ENCODE measurements at regions not wholly inside any gene's neighbourhood (a gene's known extent, or its start where the extent isn't known, plus 50 kb on each side); places are given as distances from the start of the nearest gene placed in this dataset.

- DNase-seq: no peak
Measured at GRCh38 chr3:69567023-69567709, 172.1 kb upstream of the MITF start.

- no peak for DNase-seq
Measured at GRCh38 chr3:69566275-69566674, 173.0 kb upstream of the MITF start.

DNA sequence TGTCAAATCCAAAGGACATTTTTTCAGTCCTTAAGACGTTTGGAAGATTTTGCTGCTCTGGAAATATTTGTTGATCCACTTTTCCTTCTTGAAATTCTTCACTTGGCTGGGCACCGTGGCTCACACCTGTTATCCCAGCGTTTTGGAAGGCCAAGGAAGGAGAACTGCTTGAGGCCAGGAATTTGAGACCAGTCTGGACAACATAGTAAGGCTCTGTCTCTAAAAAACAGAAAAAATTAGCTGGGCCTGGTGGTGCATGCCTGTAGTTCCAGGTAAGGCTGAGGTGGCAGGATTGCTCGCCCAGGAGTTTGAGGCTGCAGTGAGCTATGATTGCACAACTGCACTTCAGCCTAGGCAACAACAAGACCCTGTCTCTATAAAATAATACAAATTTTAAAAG, 173.9 kb upstream of the MITF start:
- no peak for DNase-seq

DNA sequence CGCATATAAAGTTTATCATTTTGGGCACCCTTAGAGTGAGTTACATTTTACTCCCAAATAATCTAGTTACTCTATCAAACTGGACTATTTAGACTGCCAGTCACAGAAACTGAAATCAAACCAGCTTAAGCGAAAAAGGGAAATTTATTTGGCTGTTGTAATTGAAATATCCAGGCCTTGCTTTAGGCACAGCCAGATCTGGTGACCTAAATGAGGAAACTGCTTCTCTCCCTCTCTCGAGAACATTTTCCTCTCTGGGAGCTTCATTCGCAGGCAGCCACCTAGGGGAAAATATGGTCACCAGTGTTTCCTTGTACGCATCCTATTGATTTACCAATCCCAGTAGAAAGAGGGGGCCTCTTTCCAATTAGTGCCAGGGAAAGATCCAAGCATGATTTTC, 175.3 kb upstream of the MITF start:
- DNase-seq: no peak

DNA sequence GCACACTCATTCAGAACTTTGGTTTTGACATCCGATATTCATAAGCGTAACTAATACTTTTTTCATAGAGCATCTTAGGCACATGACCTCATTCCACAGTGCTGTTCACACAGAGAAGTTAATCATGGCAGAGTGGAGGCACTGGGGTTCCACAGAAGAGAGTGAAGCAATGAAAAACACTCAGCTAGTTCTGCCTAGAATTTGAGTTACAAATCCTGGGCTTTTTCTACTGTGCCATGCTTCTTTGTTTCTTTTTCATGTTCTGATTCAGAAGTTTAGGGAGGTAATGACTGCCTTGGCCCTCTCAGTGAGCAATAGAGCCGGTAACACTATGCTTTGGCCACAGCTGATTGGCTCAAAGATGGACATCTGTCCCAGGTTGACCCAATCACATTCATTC, 176.1 kb upstream of the MITF start:
- no peak for DNase-seq

GRCh38 chr3:69562020-69562419, 176.1 kb upstream of the FRMD4B start:
- no peak for DNase-seq

DNA sequence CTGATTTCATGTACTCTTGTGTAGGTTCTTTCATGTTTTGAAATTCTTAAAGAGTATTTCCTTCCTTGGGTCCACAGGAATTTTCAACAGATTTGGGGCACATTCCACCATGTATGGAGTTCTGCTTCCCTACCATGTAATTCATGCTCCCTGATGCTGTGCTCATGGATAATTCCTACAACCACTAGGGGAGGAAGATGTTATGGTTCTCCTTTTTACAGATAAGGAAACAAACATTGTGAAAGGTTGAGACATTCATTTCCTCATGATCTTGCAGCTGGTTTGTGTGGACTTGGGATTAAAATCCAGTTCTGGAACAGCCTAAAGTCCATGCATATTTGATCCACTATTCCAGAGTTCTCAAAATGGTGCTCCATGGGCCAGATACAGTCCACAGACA, 174.9 kb upstream of the FRMD4B start:
- DNase-seq: no peak

DNA sequence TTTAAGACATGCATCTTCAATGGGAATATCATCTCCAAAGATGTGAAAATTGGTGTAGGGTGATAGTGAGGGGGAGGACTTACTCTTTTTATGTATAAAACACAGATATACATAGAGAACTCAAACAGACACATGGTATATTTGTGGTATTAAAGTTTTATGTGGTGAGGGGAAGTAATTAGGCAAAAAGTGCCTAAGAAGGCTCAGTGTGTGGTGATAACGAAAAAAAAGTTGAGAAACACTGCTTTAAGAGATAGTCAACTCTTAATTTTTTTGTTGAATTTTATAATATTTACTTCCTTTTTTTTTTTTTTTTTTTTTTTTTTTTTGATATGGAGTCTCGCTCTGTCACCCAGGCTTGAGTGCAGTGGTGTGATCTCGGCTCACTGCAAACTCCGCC, 174.2 kb upstream of the FRMD4B start:
- no peak for DNase-seq

DNA sequence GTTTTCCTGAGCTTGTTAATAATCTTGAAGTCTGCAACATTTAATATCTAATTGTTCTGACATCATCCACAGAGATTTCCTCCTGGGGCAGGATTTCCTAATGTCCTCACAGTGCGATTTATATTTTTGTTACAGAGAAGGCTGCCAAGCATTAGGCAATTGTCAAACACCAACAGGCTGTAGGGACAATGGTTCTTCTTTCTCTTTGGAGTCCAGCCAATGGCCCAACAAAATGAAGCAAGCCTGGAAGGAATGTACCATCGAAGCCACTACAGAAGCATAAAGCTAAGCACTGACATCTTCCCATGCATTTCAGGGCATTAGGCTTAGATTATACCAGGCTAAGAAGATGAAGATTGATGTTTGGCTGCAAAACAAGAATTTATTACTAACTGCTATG, 173.0 kb upstream of the FRMD4B start:
- DNase-seq: no peak

GRCh38 chr3:69554576-69554975, 168.7 kb upstream of the FRMD4B start:
- no peak for DNase-seq

DNA sequence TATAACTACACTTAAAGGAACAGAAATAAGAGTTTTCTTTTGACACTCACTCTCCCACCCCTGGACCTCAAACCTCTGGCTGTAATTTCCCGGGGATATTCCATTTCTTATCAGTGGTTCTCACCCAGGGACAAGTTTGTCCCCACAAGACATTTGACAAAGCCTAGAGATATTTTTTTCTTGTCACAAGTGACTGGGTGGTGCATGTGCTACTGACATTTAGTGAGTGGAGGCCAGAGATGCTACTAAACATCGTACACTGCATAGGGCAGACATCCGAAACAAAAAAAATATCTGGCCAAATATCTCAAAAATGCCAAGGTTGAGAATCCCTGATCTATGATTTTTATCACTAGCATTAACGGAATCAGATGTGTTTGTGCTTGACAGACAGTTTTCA, 168.0 kb upstream of the FRMD4B start:
- DNase-seq: no peak

GRCh38 chr3:69547461-69547880, 161.6 kb upstream of the FRMD4B start:
- DNase-seq: peak; percentile 3

GRCh38 chr3:69542805-69543429, 157.0 kb upstream of the FRMD4B start:
- no peak for DNase-seq

DNA sequence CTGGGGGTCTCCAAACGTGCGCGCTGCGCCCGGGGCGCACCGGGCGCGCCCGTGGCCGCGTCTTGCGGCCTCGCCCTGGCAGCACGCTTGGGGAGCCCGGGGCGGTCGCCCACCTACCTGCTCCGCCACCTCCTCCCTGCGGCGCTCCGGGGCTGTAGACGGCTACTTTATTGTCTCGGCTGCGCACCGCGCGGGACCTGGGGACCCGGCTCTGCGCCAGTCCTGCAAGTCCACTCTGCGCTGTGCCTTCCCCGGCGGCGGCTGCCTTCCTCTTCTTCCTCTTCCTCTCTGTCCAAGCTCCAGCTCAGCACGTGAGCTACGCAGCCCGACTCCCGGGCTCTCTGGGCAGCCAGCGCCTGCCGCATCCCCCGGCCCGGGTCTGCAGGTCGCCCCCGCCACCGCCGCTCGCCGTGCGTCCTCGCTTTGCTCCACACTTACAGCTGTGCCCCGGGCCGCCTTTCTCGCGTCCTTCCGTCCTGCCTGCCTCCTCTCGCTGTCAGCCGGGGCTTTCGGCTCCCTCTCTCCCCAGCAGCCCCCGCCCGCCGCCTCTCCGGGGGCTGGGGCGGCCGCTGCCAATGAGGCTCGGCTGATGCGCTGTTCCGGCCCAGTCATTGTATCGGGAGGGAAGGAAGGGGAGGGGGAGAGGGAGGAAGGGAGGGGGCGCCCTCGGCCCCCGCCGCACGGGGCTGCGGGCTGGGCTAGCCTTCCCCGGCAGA, 156.4 kb upstream of the FRMD4B start:
- peak; percentile 15 for DNase-seq

DNA sequence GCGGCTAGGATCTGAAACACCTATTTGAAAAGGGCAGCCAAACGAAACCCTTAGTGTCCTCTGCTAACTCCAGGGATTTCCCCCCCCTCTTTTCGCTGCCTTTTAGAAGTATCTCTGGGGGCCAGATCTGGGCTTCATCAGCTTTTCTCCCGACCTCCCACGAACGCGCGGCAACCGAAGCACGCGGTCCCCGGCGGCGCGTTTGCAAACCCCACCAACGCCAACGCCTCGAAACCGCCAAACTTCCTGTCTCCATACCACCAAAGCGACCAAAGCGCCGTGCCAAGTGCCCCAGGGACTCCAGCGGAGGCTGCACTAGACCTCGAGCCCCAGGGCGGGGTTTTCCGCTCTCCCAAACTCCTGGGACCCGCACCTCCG, 155.8 kb upstream of the FRMD4B start:
- DNase-seq: no peak

GRCh38 chr3:69540706-69541581, 155.1 kb upstream of the FRMD4B start:
- DNase-seq: no peak

- no peak for DNase-seq
Measured at GRCh38 chr3:69539134-69539533, 153.2 kb upstream of the FRMD4B start.

- DNase-seq: no peak
Measured at GRCh38 chr3:69538281-69538680, 152.4 kb upstream of the FRMD4B start.

DNA sequence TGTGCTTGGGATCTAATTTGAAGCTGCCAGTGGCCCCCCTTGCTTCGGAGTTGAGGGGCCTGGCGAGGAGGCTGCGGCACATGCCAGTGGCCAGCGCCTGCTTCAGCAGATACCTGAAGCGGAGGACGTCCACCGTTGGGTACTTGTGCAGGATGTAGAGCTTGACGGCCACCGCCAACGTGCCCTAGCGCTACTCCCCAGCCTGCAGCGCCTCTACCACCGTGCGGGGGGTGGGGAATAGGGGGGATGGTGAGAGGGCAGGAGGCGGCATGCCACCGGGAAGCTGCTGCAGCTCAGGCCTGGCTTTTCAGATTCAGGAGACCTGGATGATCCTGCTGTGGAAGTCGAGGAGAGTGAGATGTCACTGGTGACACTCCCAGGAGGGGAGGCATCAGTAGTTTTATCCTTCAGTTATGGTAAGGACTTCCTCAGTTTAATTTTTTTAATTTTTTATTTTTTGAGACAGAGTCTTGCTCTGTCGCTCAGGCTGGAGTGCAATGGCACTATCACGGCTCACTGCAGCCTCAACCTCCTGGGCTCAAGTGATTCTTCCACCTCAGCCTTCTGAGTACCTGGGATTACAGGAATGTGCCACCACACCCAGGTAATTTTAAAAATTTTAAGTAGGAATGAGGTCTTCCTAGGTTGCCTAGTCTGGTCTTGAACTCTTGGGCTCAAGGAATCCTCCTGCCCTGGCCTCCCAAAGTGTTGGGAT, 150.6 kb upstream of the FRMD4B start:
- no peak for DNase-seq

GRCh38 chr3:69535613-69536012, 149.7 kb upstream of the FRMD4B start:
- no peak for DNase-seq

DNA sequence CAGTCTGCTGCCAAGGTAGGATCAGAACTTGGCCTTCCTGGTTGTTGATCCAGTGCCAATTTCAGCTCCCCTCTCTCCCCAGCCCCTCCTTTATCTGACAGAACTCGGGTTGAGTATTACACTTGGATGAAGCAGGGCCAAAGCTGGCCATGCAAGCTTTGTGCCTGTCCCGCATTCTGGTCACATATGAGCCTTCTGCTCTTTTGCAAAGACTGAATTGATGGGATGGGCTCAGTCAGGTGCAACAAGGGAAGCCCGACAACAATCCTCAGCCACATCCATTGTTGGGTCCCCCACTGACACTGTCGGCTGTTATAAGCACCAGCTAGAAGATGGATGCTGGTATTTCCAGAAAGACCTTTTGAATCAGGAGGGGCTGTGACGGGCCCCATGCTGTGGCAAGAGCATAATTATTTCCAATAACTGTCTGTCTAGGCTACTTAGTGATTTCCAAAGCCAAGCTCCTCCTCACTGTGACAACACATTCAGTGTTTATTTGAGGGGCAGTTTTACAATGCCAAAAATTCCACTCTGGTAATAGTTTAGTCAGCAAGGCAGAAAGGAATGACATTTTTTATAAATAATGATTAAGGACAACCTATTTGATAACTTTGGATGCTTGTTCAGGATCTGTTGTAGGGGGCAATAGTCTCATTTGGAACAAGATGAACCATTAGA, 146.8 kb upstream of the FRMD4B start:
- DNase-seq: no peak

Measured in NCI-H1105 treated with DMSO at 0.1 percent for 48 hours (cell line).